Peyer's patch (tissue), 4 donors: ENCODE measurements at regions not wholly inside any gene's neighbourhood (a gene's known extent, or its start where the extent isn't known, plus 50 kb on each side); places are given as distances from the start of the nearest gene placed in this dataset.
"Not testable (repeated sequence)": the region's sequence is repeated elsewhere in the genome, so short reads cannot be mapped to it uniquely, and the experiment has no call there.

Experiments
- DNase-seq, 3 donors: peaks; one replicate each; pipeline ENCODE4 v3.0.0-alpha.2; 2017 to 2019
- H3K27ac ChIP-seq, 4 donors: fragments of 200-600 bp; sonication (generic); one replicate each; pipeline ENCODE4 v1.5.1; 2016 to 2019
- H3K27me3 ChIP-seq, 2 donors: fragments of 200-600 bp; sonication (generic); one replicate each; pipeline ENCODE4 v1.5.1; 2019
- H3K36me3 ChIP-seq, 3 donors: fragments of 200-600 bp; sonication (generic); one replicate each; pipeline ENCODE4 v1.5.1; 2016 to 2019
- H3K4me1 ChIP-seq, 4 donors: fragments of 200-600 bp; sonication (generic); one replicate each; pipeline ENCODE4 v1.5.1; 2016 to 2019
- H3K4me3 ChIP-seq, 4 donors: fragments of 200-600 bp; sonication (generic); 1 replicate in 3 of 4; 2 replicates in 1 of 4; pipeline ENCODE4 v1.5.1; 2016 to 2019; ENCODE audit warnings: mild to moderate bottlenecking in 1 of 4
- H3K9me3 ChIP-seq, 4 donors: fragments of 200-600 bp; sonication (generic); one replicate each; pipeline ENCODE4 v1.5.1; 2016 to 2019; ENCODE audit warnings: mild to moderate bottlenecking in 1 of 4
- CTCF ChIP-seq, 6 experiments: fragments of 450-650 bp in 4 of 6; fragments of 200-600 bp in 2 of 6; sonication (generic) in 1 of 6; IDR thresholded peaks; one replicate each; pipeline ENCODE4 v1.5.1; 2017 to 2019; ENCODE audit warnings: antibody characterized with exemption in 6 of 6, mild to moderate bottlenecking in 3 of 6, moderate library complexity in 1 of 6
- POLR2A ChIP-seq, 2 donors: fragments of 450-650 bp; IDR thresholded peaks; one replicate each; pipeline ENCODE4 v1.5.1; 2017; ENCODE audit warnings: antibody characterized with exemption in 2 of 2, mild to moderate bottlenecking in 2 of 2, moderate library complexity in 2 of 2

GRCh38 chr6:90687775-90688380 lies 101.0 kb upstream of the MAP3K7 start:
- Histone ChIP-seq H3K9me3 (no peaks in the 10 kb centered on the region), H3K27ac (no peak overlapping the region), H3K4me3 (no peak overlapping the region), H3K27me3 (no peaks in the 10 kb centered on the region), H3K36me3 (no peaks in the 10 kb centered on the region), H3K4me1 (no peaks in the 10 kb centered on the region)
- TF ChIP-seq POLR2A (IDR thresholded peaks at IDR 0.05) = no peak
- no peak for TF ChIP-seq CTCF (IDR thresholded peaks at IDR 0.05)
- DNase-seq = no peak

GRCh38 chr6:90681863-90682262 lies 95.0 kb upstream of the MAP3K7 start:
- H3K36me3 ChIP-seq = no peaks in the 10 kb centered on the region
- DNase-seq = no peak
- no peaks in the 10 kb centered on the region for H3K4me1 ChIP-seq
- no peaks in the 10 kb centered on the region for H3K9me3 ChIP-seq
- no peak for TF ChIP-seq POLR2A (IDR thresholded peaks at IDR 0.05)
- no peak for TF ChIP-seq CTCF (IDR thresholded peaks at IDR 0.05)
- H3K27ac ChIP-seq = no peak overlapping the region
- H3K4me3 ChIP-seq = no peak overlapping the region
- no peaks in the 10 kb centered on the region for H3K27me3 ChIP-seq

GRCh38 chr6:90678049-90678779 lies 91.3 kb upstream of the MAP3K7 start:
- H3K9me3 ChIP-seq = no peaks in the 10 kb centered on the region
- H3K4me3 ChIP-seq = no peak overlapping the region
- no peak for DNase-seq
- TF ChIP-seq CTCF (IDR thresholded peaks at IDR 0.05) (no peak), POLR2A (IDR thresholded peaks at IDR 0.05) (no peak)
- H3K36me3 ChIP-seq = no peaks in the 10 kb centered on the region
- no peak overlapping the region for H3K27ac ChIP-seq
- H3K27me3 ChIP-seq = no peaks in the 10 kb centered on the region
- H3K4me1 ChIP-seq = no peaks in the 10 kb centered on the region

GRCh38 chr6:90677440-90677839 lies 90.6 kb upstream of the MAP3K7 start:
- Histone ChIP-seq H3K4me3 (no peak overlapping the region), H3K9me3 (no peaks in the 10 kb centered on the region), H3K27me3 (no peaks in the 10 kb centered on the region), H3K27ac (no peak overlapping the region), H3K36me3 (no peaks in the 10 kb centered on the region), H3K4me1 (no peaks in the 10 kb centered on the region)
- no peak for TF ChIP-seq POLR2A (IDR thresholded peaks at IDR 0.05)
- TF ChIP-seq CTCF (IDR thresholded peaks at IDR 0.05) = no peak
- DNase-seq = no peak

- no peak overlapping the region for H3K4me3 ChIP-seq
These were observed 89.8 kb upstream of the MAP3K7 start for GRCh38 chr6:90676516-90677300.

GRCh38 chr6:90675107-90675506 lies 88.2 kb upstream of the MAP3K7 start:
- not testable (repeated sequence) for H3K9me3 ChIP-seq, H3K4me1 ChIP-seq, H3K4me3 ChIP-seq, H3K27ac ChIP-seq, H3K36me3 ChIP-seq, DNase-seq, H3K27me3 ChIP-seq

More at GRCh38 chr6:90676516-90677300, 89.8 kb upstream of the MAP3K7 start:
- no peaks in the 10 kb centered on the region for H3K9me3 ChIP-seq
- H3K27me3 ChIP-seq = no peaks in the 10 kb centered on the region
- H3K27ac ChIP-seq = no peak overlapping the region
- H3K4me1 ChIP-seq = no peaks in the 10 kb centered on the region
- H3K36me3 ChIP-seq = no peaks in the 10 kb centered on the region
- no peak for DNase-seq
- TF ChIP-seq POLR2A (IDR thresholded peaks at IDR 0.05) = no peak
- TF ChIP-seq CTCF (IDR thresholded peaks at IDR 0.05) = no peak

GRCh38 chr6:90674077-90674476 lies 87.2 kb upstream of the MAP3K7 start:
- not testable (repeated sequence) for H3K27me3 ChIP-seq, H3K27ac ChIP-seq, H3K4me3 ChIP-seq, H3K36me3 ChIP-seq, H3K4me1 ChIP-seq, H3K9me3 ChIP-seq, DNase-seq
